Thyroid gland (tissue), 4 donors: ENCODE measurements at regions not wholly inside any gene's neighbourhood (a gene's known extent, or its start where the extent isn't known, plus 50 kb on each side); places are given as distances from the start of the nearest gene placed in this dataset.
"Not testable (repeated sequence)": the region's sequence is repeated elsewhere in the genome, so short reads cannot be mapped to it uniquely, and the experiment has no call there.

ENCODE experiments used
- DNase-seq, 2 donors: peaks; one replicate each; pipeline ENCODE4 v3.0.0-alpha.2; 2019
- H3K27ac ChIP-seq, 3 donors: fragments of 200-600 bp; sonication (generic); 1 replicate in 2 of 3; 2 replicates in 1 of 3; pipeline ENCODE4 v1.5.1; 2016 to 2019; ENCODE audit warnings: mild to moderate bottlenecking in 1 of 3, moderate library complexity in 1 of 3
- H3K27me3 ChIP-seq: fragments of 200-600 bp; sonication (generic); one replicate; pipeline ENCODE4 v1.5.1; 2019
- H3K36me3 ChIP-seq, 2 donors: fragments of 200-600 bp; sonication (generic); one replicate each; pipeline ENCODE4 v1.5.1; 2016 to 2019
- H3K4me1 ChIP-seq, 2 donors: fragments of 200-600 bp; sonication (generic); one replicate each; pipeline ENCODE4 v1.5.1; 2017 to 2019
- H3K4me3 ChIP-seq, 3 donors: fragments of 200-600 bp; sonication (generic); replicated peaks in 1 of 3; 1 replicate in 2 of 3; 2 replicates in 1 of 3; pipeline ENCODE4 v1.5.1; 2016; ENCODE audit warnings: mild to moderate bottlenecking in 1 of 3
- H3K9me3 ChIP-seq: fragments of 200-600 bp; sonication (generic); one replicate; pipeline ENCODE4 v1.5.1; 2017
- CTCF ChIP-seq, 6 experiments: fragments of 200-600 bp in 3 of 6; fragments of 450-650 bp in 3 of 6; sonication (generic) in 3 of 6; IDR thresholded peaks; one replicate each; pipeline ENCODE4 v1.5.1; 2016 to 2019; ENCODE audit warnings: antibody characterized with exemption in 6 of 6, mild to moderate bottlenecking in 2 of 6, inconsistent platforms in 1 of 6, moderate library complexity in 1 of 6
- POLR2A ChIP-seq, 2 donors: fragments of 450-650 bp; IDR thresholded peaks; one replicate each; pipeline ENCODE4 v1.6.1; 2017; ENCODE audit warnings: antibody characterized with exemption in 2 of 2, mild to moderate bottlenecking in 2 of 2, moderate library complexity in 1 of 2
- WGBS, 2 donors: methylation state at CpG; one replicate each; pipeline ENCODE4 v1.1.5; 2017; 5-methylcytosine and 5-hydroxymethylcytosine counted together
- intact Hi-C: fragments of 100-400 bp; cut with DNase I; formaldehyde crosslinking; loops from one replicate; pipeline ENCODE4 v1.15.1; 2023

- Histone ChIP-seq H3K4me1 (no peaks in the 10 kb centered on the region), H3K27me3 (no peaks in the 10 kb centered on the region), H3K9me3 (no peaks in the 10 kb centered on the region), H3K36me3 (no peaks in the 10 kb centered on the region), H3K4me3 (no peak overlapping the region), H3K27ac (no peak overlapping the region)
- intact Hi-C loops, result no loop called here
- WGBS, 2 donors, result 94 to 98% methylated on average over 1 of the region's 1 CpG
- DNase-seq, result no peak
- no peak for TF ChIP-seq CTCF (IDR thresholded peaks at IDR 0.05)
- TF ChIP-seq POLR2A (IDR thresholded peaks at IDR 0.05), result no peak
These were observed 165.5 kb upstream of the CRIM1 start for GRCh38 chr2:36190097-36190496.

- no peak for DNase-seq
- Histone ChIP-seq H3K4me3 (no peak overlapping the region), H3K9me3 (no peaks in the 10 kb centered on the region), H3K27ac (no peak overlapping the region), H3K36me3 (no peaks in the 10 kb centered on the region), H3K4me1 (no peaks in the 10 kb centered on the region), H3K27me3 (no peaks in the 10 kb centered on the region)
- 70 to 73% methylated on average over 5 of the region's 5 CpGs for WGBS, 2 donors
- intact Hi-C loops, result no loop called here
- TF ChIP-seq POLR2A (IDR thresholded peaks at IDR 0.05) (no peak), CTCF (IDR thresholded peaks at IDR 0.05) (no peak)
These were observed 170.0 kb upstream of the CRIM1 start for GRCh38 chr2:36185624-36186023.

GRCh38 chr2:36184848-36185247, 170.7 kb upstream of the CRIM1 start:
- no peak for TF ChIP-seq CTCF (IDR thresholded peaks at IDR 0.05)
- no peak for TF ChIP-seq POLR2A (IDR thresholded peaks at IDR 0.05)
- H3K4me3 ChIP-seq, result no peak overlapping the region
- no peaks in the 10 kb centered on the region for H3K4me1 ChIP-seq
- H3K27me3 ChIP-seq, result no peaks in the 10 kb centered on the region
- H3K27ac ChIP-seq, result no peak overlapping the region
- intact Hi-C loops, result no loop called here
- DNase-seq, result no peak
- no peaks in the 10 kb centered on the region for H3K36me3 ChIP-seq
- H3K9me3 ChIP-seq, result no peaks in the 10 kb centered on the region

GRCh38 chr2:36180789-36181482, 174.6 kb upstream of the CRIM1 start:
- H3K4me1 ChIP-seq, H3K27me3 ChIP-seq, H3K36me3 ChIP-seq, H3K9me3 ChIP-seq, intact Hi-C loops, H3K27ac ChIP-seq, H3K4me3 ChIP-seq: not testable (repeated sequence)
- WGBS, 2 donors, result 38 to 48% methylated on average over 7 of the region's 7 CpGs
- peak; percentile 4 to 9 for DNase-seq

- H3K36me3 ChIP-seq, H3K4me3 ChIP-seq, H3K4me1 ChIP-seq, H3K27ac ChIP-seq, DNase-seq, H3K9me3 ChIP-seq, H3K27me3 ChIP-seq, intact Hi-C loops: not testable (repeated sequence)
- WGBS, 2 donors, result 100% methylated on average over 1 of the region's 30 CpGs; no CpG with 5 or more reads in 1 of the 2 donors
These were observed 175.3 kb upstream of the CRIM1 start for GRCh38 chr2:36180293-36180692.

GRCh38 chr2:36179668-36180269, 175.8 kb upstream of the CRIM1 start:
- H3K27me3 ChIP-seq, DNase-seq, H3K4me1 ChIP-seq, H3K4me3 ChIP-seq, H3K9me3 ChIP-seq, H3K36me3 ChIP-seq, H3K27ac ChIP-seq, intact Hi-C loops: not testable (repeated sequence)
- 95 to 96% methylated on average over 4 to 13 of the region's 42 CpGs for whole genome bisulfite sequencing, 2 donors
